ENCODE measurements at regions not wholly inside any gene's neighbourhood (a gene's known extent, or its start where the extent isn't known, plus 50 kb on each side); places are given as distances from the start of the nearest gene placed in this dataset.
"Not testable (repeated sequence)": the region's sequence is repeated elsewhere in the genome, so short reads cannot be mapped to it uniquely, and the experiment has no call there.

DNA sequence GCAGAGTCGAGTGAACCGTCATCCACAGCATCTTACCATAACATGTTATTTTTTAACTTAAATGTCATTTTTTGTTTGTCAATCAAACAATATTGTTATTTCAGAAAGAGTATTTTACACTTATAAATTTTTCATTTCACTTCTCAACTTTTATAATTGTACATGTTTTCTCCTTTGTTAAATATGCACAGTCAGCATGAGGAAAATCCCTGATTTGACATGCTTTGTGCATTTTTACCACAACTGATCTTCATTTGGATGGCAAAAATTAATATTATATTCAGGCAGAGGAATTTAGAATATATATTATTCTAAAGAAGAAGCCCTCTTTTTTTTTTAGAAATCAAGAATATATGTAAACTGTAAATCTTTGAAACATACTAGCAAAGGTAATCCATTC, 958.0 kb upstream of the PCDH7 start:
- TF ChIP-seq, protein P1, sequence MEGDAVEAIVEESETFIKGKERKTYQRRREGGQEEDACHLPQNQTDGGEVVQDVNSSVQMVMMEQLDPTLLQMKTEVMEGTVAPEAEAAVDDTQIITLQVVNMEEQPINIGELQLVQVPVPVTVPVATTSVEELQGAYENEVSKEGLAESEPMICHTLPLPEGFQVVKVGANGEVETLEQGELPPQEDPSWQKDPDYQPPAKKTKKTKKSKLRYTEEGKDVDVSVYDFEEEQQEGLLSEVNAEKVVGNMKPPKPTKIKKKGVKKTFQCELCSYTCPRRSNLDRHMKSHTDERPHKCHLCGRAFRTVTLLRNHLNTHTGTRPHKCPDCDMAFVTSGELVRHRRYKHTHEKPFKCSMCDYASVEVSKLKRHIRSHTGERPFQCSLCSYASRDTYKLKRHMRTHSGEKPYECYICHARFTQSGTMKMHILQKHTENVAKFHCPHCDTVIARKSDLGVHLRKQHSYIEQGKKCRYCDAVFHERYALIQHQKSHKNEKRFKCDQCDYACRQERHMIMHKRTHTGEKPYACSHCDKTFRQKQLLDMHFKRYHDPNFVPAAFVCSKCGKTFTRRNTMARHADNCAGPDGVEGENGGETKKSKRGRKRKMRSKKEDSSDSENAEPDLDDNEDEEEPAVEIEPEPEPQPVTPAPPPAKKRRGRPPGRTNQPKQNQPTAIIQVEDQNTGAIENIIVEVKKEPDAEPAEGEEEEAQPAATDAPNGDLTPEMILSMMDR (IDR thresholded peaks at IDR 0.05; ENCODE audit: low read depth, low read length, missing control alignments), result no peak
- H3K4me3 ChIP-seq (ENCODE audit: low read depth, low read length), result no peak overlapping the region
- in situ Hi-C loops (cut with HindIII; ENCODE audit: low sequenced_read_pairs), result no loop called here
- DNase-seq (ENCODE audit: low read depth), result no peak

DNA sequence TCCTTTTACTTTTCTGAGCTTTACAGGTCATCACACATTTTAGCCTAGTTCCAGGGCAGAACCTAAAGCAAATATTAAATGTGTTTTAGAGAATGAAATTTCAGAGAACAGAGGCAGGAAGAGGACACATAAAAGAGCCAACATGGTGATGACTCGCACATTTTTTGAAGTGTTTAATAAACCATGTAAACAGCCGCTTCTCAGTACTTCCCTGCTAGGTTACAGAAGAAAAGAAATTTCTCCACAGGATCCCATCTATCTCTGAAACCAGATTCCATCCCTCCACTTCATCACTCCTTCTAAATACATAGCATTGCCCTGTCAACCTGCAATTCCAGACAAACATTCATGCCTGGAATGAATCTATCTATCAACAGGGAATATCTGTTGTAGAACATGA, 949.5 kb upstream of the PCDH7 start:
- no peak overlapping the region for H3K4me3 ChIP-seq (ENCODE audit: low read depth, low read length)
- TF ChIP-seq, protein P1 (IDR thresholded peaks at IDR 0.05; ENCODE audit: low read depth, low read length, missing control alignments), result no peak
- DNase-seq (ENCODE audit: low read depth), result peak; percentile 0
- in situ Hi-C loops (cut with HindIII; ENCODE audit: low sequenced_read_pairs), result no loop called here

DNA sequence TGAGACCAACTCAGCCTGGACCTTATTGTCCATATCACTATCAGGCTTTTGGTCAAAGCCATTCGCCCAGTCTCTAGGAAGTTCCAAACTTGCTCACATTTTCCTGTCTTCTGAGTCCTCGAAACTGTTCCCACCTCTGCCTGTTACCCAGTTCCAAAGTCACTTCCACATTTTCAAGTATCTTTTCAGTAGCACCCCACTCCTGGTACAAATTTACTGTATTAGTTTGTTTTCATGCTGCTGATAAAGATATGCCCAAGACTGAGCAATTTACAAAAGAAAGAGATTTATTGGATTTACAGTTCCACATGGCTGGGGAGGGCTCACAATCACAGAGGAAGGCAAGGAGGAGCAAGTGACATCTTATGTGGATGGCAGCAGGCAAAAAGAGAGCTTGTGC, 932.0 kb upstream of the PCDH7 start:
- in situ Hi-C loops (cut with HindIII; ENCODE audit: low sequenced_read_pairs); H3K4me3 ChIP-seq (ENCODE audit: low read depth, low read length); DNase-seq (ENCODE audit: low read depth): not testable (repeated sequence)

DNA sequence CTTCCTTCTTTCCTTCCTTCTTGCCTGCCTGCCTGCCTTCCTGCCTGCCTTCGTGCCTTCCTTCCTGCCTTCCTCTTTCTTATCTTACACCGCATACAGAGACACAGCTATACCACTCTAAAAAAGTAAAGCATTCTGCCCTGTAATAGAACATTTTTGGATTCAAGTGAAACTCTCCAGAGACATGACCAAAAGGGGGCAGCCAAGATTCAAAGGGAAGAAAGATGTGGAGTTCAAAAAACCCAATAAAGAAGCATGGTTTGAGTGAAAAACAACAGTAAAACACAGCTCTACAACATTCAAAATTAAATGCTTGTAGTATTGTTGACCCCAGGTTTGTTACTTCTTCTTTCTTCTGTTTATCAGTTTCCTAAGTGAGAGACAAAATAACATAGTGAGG, 914.9 kb upstream of the PCDH7 start:
- DNase-seq (ENCODE audit: low read depth), result no peak
- H3K4me3 ChIP-seq (ENCODE audit: low read depth, low read length), result no peak overlapping the region
- TF ChIP-seq, protein P1 (IDR thresholded peaks at IDR 0.05; ENCODE audit: low read depth, low read length, missing control alignments), result no peak
- in situ Hi-C loops (cut with HindIII; ENCODE audit: low sequenced_read_pairs), result no loop called here

DNA sequence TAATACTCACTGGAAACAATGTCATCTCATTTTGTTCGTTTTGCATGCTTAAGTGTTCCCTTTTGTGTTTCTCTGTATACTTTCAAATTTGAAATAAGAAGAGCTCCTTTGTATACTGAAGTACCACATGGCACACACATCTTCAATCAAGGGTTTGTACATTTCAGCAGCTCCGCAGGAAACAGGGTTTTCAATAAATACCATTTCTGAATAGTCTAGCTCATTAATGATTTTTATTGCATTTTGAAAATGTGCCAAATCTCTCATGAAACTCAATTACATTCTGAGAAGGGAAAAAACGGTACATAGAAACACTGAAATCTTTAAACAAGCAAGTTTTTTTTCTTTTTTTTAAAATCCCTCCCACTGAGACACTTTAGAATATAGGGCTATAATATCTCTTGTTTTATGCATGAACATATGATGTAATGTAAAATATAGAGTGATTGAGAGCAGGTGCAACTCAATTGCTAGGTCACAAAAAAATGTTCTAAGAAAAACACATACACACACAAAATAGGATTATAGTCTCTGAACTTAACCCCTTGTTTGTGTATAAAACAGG, 914.2 kb upstream of the PCDH7 start:
- in situ Hi-C loops (cut with HindIII; ENCODE audit: low sequenced_read_pairs), result no loop called here
- TF ChIP-seq, protein P1 (IDR thresholded peaks at IDR 0.05; ENCODE audit: low read depth, low read length, missing control alignments), result no peak
- DNase-seq (ENCODE audit: low read depth), result no peak
- H3K4me3 ChIP-seq (ENCODE audit: low read depth, low read length), result no peak overlapping the region

DNA sequence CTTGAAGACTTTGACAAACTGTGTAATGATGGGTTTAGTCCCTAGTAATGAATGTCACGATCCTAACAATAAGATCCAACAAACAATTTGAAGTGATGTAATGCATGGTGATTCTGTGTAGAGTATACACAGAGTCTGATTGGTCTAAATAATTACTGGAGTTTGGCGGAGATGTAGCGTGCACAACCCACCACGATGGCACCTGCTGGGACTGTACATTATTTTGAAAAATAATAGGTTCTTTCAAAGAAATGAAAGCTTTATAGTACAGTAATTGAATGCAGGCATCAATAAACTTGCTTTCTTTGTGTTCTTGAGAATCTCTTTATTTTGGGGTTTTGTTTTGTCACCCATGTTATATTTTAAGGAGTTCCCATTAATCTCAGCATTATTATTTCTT, 902.2 kb upstream of the PCDH7 start:
- in situ Hi-C loops (cut with HindIII; ENCODE audit: low sequenced_read_pairs), result no loop called here
- DNase-seq (ENCODE audit: low read depth), result no peak
- no peak overlapping the region for H3K4me3 ChIP-seq (ENCODE audit: low read depth, low read length)
- TF ChIP-seq, protein P1 (IDR thresholded peaks at IDR 0.05; ENCODE audit: low read depth, low read length, missing control alignments), result no peak

DNA sequence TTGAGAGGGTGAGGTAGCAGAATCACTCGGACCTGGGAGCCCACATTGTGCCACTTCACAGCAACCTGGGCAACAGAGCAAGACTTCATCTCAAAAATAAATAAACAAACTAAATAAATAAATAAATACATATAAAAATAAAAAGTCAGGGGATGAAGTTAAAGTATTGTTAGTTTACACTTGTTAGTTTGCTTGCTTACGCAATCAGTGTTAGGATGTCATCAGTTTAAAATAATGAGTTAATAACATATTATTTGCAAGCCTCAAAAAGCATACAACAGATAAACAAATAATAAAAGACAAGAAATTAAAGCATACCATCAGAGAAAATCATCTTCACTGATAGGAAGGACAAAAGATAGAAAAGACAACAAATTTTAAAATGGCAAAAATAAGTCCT, 891.1 kb upstream of the PCDH7 start:
- TF ChIP-seq, protein P1 (IDR thresholded peaks at IDR 0.05; ENCODE audit: low read depth, low read length, missing control alignments), result no peak
- in situ Hi-C loops (cut with HindIII; ENCODE audit: low sequenced_read_pairs), result no loop called here
- no peak overlapping the region for H3K4me3 ChIP-seq (ENCODE audit: low read depth, low read length)
- DNase-seq (ENCODE audit: low read depth), result no peak

Measured in astrocyte of the cerebellum (primary cell).